AG09319 (cell line): ENCODE measurements at regions not wholly inside any gene's neighbourhood (a gene's known extent, or its start where the extent isn't known, plus 50 kb on each side); places are given as distances from the start of the nearest gene placed in this dataset.
A peak's percentile ranks its signal among the peaks of the same experiment; 100 is the strongest.

Experiments used
- DNase-seq: peaks from one replicate; pipeline ENCODE4 v3.0.0-alpha.2; 2010; ENCODE audit warnings: low read depth; ENCODE audit errors: extremely low read depth
- TF ChIP-seq, protein P1 (sequence below): IDR thresholded peaks from 2 replicates; pipeline ENCODE4 v1.5.1; 2011; ENCODE audit warnings: low read depth, mild to moderate bottlenecking, inconsistent platforms, low read length, moderate library complexity

DNA sequence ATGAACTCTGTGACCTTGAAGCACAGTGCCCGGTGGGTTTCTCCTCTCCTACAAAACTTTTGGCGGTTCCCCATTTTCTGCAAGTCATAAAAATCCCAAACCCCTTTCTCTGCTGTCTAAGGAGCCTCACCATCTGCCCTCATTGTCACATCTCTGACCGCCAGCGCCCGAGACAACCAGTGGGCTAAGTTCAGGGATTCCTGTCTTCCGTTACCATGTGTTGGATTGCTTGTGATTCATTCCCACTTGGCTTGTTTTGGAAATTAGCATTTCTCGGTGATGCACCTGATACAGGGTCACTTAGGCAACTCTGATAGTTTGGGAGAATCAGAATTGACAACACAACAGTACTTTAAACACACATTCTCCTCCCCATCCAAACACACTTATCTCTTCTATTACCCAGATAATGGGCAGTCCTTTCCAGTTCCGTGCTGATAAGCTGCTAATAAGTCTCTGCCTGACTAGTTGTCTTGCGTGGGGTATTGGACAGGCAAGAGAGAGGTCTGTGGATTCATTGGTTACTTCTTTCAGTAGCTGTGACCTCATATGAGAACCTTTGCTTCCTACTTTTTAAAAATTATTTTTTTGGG lies 70.0 kb upstream of the KLF4 start:
- TF ChIP-seq, protein P1, sequence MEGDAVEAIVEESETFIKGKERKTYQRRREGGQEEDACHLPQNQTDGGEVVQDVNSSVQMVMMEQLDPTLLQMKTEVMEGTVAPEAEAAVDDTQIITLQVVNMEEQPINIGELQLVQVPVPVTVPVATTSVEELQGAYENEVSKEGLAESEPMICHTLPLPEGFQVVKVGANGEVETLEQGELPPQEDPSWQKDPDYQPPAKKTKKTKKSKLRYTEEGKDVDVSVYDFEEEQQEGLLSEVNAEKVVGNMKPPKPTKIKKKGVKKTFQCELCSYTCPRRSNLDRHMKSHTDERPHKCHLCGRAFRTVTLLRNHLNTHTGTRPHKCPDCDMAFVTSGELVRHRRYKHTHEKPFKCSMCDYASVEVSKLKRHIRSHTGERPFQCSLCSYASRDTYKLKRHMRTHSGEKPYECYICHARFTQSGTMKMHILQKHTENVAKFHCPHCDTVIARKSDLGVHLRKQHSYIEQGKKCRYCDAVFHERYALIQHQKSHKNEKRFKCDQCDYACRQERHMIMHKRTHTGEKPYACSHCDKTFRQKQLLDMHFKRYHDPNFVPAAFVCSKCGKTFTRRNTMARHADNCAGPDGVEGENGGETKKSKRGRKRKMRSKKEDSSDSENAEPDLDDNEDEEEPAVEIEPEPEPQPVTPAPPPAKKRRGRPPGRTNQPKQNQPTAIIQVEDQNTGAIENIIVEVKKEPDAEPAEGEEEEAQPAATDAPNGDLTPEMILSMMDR: no peak
- no peak for DNase-seq

DNA sequence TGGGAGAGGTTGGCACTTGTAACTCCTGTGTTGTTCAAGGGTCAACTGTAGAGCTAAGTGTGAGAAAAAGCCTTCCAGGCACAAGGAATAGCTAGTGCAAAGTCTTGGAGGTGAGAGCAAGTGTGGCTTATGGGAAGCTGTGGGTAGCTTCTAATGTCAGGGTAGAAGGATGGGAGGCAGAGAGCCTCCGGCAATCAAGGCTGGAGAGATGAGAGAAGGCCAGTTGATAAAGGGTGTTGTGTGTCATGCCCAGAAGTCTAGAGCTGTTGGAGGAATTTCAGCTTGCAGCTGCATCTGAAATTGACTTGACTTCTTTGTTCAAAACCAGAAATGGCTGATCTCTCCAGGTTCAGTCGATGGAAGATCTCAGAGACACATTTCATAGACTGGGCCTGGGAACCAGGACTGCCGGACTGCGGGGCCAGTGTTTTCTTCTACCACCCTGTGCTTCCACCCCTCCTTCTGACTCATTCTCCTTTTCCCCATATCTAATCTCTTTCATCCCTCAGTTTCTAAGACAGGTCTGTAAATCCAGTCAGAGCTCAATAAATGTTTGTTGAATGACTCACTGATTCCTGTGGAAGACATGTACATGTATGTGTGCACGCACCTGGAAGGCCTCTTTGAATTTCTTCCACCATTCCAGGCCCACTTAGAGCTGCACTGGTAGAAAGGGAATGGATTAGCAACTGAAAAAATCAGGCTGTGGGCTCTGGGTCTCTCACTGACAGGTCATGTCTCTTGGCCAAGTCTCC lies 67.8 kb upstream of the KLF4 start:
- TF ChIP-seq, protein P1: no peak
- DNase-seq: no peak

- TF ChIP-seq, protein P1: no peak
- DNase-seq: no peak
Observed at GRCh38 chr9:107554636-107555035, 65.1 kb upstream of the KLF4 start.

- peak; percentile 91 for DNase-seq
- TF ChIP-seq, protein P1: no peak
Observed at GRCh38 chr9:107548298-107549142, 59.0 kb upstream of the KLF4 start.

DNA sequence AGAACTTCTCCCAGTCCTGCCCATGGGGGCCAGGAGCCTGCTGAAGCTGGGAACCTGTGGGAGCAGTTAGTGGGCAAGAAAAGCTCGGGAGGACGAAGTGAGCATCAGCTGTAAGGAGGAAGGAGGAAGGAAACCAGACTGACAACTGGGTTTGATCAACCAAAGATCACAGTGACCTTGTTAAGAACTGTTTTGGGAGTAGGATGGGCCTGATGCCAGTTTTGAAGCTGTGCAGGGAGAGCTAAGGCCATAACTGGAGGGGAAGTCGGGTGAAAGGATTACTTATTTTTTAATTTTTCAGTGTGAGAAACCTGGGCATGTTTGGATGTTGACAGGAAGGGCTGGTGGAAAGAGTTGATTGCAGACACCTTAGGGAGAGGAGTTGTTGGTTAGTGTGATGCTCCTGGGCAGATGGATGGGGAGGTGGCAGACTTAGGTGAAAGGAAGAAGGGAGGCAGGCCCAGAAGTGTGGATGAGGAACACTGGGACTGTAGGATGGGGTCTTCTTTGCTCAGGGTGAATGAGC lies 58.3 kb upstream of the KLF4 start:
- TF ChIP-seq, protein P1: no peak
- DNase-seq: no peak

GRCh38 chr9:107547303-107547702 lies 57.7 kb upstream of the KLF4 start:
- TF ChIP-seq, protein P1: no peak
- DNase-seq: no peak
